Esophagus muscularis mucosa (tissue), 3 donors: ENCODE measurements at regions not wholly inside any gene's neighbourhood (a gene's known extent, or its start where the extent isn't known, plus 50 kb on each side); places are given as distances from the start of the nearest gene placed in this dataset.

ENCODE experiments used
- CTCF ChIP-seq, 3 experiments: fragments of 200-600 bp in 2 of 3; fragments of 450-650 bp in 1 of 3; sonication (generic) in 2 of 3; IDR thresholded peaks; one replicate each; pipeline ENCODE4 v1.5.1; 2017 to 2019; ENCODE audit warnings: antibody characterized with exemption in 3 of 3, mild to moderate bottlenecking in 2 of 3, moderate library complexity in 1 of 3
- POLR2A ChIP-seq: fragments of 450-650 bp; IDR thresholded peaks from one replicate; pipeline ENCODE4 v1.6.1; 2017; ENCODE audit warnings: antibody characterized with exemption, moderate library complexity, mild to moderate bottlenecking, low read depth
- POLR2AphosphoS5 ChIP-seq, 2 donors: sonication (generic); formaldehyde crosslinking; IDR thresholded peaks; one replicate each; pipeline ENCODE4 v1.6.1; 2017; ENCODE audit warnings: antibody characterized with exemption in 2 of 2

- TF ChIP-seq CTCF (IDR thresholded peaks at IDR 0.05) (no peak), POLR2AphosphoS5 (IDR thresholded peaks at IDR 0.05) (no peak), POLR2A (no peak)
These were observed 232.0 kb downstream of the DSC3 start for GRCh38 chr18:30810580-30810979.
